ENCODE measurements at regions not wholly inside any gene's neighbourhood (a gene's known extent, or its start where the extent isn't known, plus 50 kb on each side); places are given as distances from the start of the nearest gene placed in this dataset.

DNA sequence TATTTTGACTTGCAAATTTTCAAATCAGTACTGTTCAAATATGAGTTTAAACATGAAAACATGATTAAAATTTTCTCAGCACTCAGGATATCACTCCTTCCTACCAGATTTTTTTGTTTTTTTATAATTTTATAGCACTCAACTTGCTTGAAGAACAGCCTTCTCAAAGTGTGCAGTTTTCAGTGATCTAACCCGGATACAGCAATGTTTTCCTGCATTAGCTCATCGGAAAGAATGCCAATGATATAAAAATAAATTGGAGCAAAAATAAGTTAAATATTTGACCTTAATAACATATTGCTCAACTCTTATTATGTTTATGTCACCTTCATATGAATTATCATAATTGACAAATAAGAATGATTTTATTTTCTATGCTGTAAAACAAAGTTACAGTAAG is 766.8 kb downstream of the USP25 start:
- no peak for TF ChIP-seq POLR2AphosphoS5 (IDR thresholded peaks at IDR 0.05; ENCODE audit: low read depth, low read length)
- no peak for TF ChIP-seq TAF1 (IDR thresholded peaks at IDR 0.05; ENCODE audit: borderline replicate concordance, low read depth, low read length)

All from GM12892 (cell line).